Neural crest cell (in vitro differentiated cells): ENCODE measurements at regions not wholly inside any gene's neighbourhood (a gene's known extent, or its start where the extent isn't known, plus 50 kb on each side); places are given as distances from the start of the nearest gene placed in this dataset.
A peak's percentile ranks its signal among the peaks of the same experiment; 100 is the strongest.

ENCODE experiments used
- DNase-seq: peaks from one replicate; pipeline ENCODE4 v3.0.0; 2021; ENCODE audit warnings: low read depth, mixed read lengths, low spot score
- H3K27ac Mint-ChIP-seq: one replicate; pipeline ENCODE4 v1.8.0; 2021; ENCODE audit warnings: mild to moderate bottlenecking, mixed read lengths; ENCODE audit not compliant: unreplicated experiment
- H3K27me3 Mint-ChIP-seq: 2 replicates; pipeline ENCODE4 v1.8.0; 2021; ENCODE audit warnings: low read depth, mild to moderate bottlenecking, mixed read lengths
- H3K36me3 Mint-ChIP-seq: 2 replicates; pipeline ENCODE4 v1.8.0; 2021; ENCODE audit warnings: low read depth, mild to moderate bottlenecking, mixed read lengths
- H3K4me1 Mint-ChIP-seq: 2 replicates; pipeline ENCODE4 v1.8.0; 2021; ENCODE audit warnings: mixed read lengths
- H3K4me3 Mint-ChIP-seq: one replicate; pipeline ENCODE4 v1.8.0; 2021; ENCODE audit warnings: mild to moderate bottlenecking, mixed read lengths
- H3K9me3 Mint-ChIP-seq: 2 replicates; pipeline ENCODE4 v1.8.0; 2021; ENCODE audit warnings: mixed read lengths
- CTCF ChIP-seq: fragments of 200-600 bp; sonication (generic); conservative IDR thresholded peaks from 2 replicates; pipeline ENCODE4 v1.5.0; 2021; ENCODE audit warnings: antibody characterized with exemption, mild to moderate bottlenecking

GRCh38 chr18:43916984-43917383 lies 639.7 kb upstream of the SYT4 start:
- no peaks in the 10 kb centered on the region for H3K27me3 Mint-ChIP-seq
- no peaks in the 10 kb centered on the region for H3K36me3 Mint-ChIP-seq
- TF ChIP-seq CTCF: no peak
- H3K4me1 Mint-ChIP-seq: no peaks in the 10 kb centered on the region
- no peak overlapping the region for H3K27ac Mint-ChIP-seq
- no peaks in the 10 kb centered on the region for H3K9me3 Mint-ChIP-seq
- no peak overlapping the region for H3K4me3 Mint-ChIP-seq
- DNase-seq: no peak

- Mint-ChIP-seq H3K27ac (no peak overlapping the region), H3K9me3 (no peaks in the 10 kb centered on the region), H3K4me3 (no peak overlapping the region), H3K4me1 (no peaks in the 10 kb centered on the region), H3K27me3 (no peaks in the 10 kb centered on the region), H3K36me3 (no peaks in the 10 kb centered on the region)
- no peak for TF ChIP-seq CTCF
- DNase-seq: no peak
Measured at GRCh38 chr18:43917520-43917919, 640.2 kb upstream of the SYT4 start.

- DNase-seq: no peak
- no peak for TF ChIP-seq CTCF
- Mint-ChIP-seq H3K27me3 (no peaks in the 10 kb centered on the region), H3K9me3 (no peaks in the 10 kb centered on the region), H3K4me1 (no peaks in the 10 kb centered on the region), H3K4me3 (no peak overlapping the region), H3K27ac (no peak overlapping the region), H3K36me3 (no peaks in the 10 kb centered on the region)
Measured at GRCh38 chr18:43919551-43919950, 642.3 kb upstream of the SYT4 start.

GRCh38 chr18:43931439-43931838 lies 654.1 kb upstream of the SYT4 start:
- Mint-ChIP-seq H3K36me3 (no peaks in the 10 kb centered on the region), H3K27me3 (no peaks in the 10 kb centered on the region), H3K4me1 (peaks cover 4% of the 10 kb centered on the region), H3K27ac (no peak overlapping the region), H3K9me3 (no peaks in the 10 kb centered on the region), H3K4me3 (no peak overlapping the region)
- no peak for TF ChIP-seq CTCF
- DNase-seq: no peak

- H3K4me1 Mint-ChIP-seq: peaks cover 4% of the 10 kb centered on the region
- no peaks in the 10 kb centered on the region for H3K36me3 Mint-ChIP-seq
- H3K27ac Mint-ChIP-seq: no peak overlapping the region
- no peak for TF ChIP-seq CTCF
- H3K9me3 Mint-ChIP-seq: no peaks in the 10 kb centered on the region
- no peak overlapping the region for H3K4me3 Mint-ChIP-seq
- no peaks in the 10 kb centered on the region for H3K27me3 Mint-ChIP-seq
- no peak for DNase-seq
Measured at GRCh38 chr18:43932140-43932539, 654.9 kb upstream of the SYT4 start.

GRCh38 chr18:43933177-43933576 lies 655.9 kb upstream of the SYT4 start:
- DNase-seq: no peak
- no peaks in the 10 kb centered on the region for H3K9me3 Mint-ChIP-seq
- H3K27me3 Mint-ChIP-seq: no peaks in the 10 kb centered on the region
- H3K27ac Mint-ChIP-seq: peak overlapping the region; percentile 28
- peaks cover 4% of the 10 kb centered on the region for H3K4me1 Mint-ChIP-seq
- H3K36me3 Mint-ChIP-seq: no peaks in the 10 kb centered on the region
- no peak overlapping the region for H3K4me3 Mint-ChIP-seq
- TF ChIP-seq CTCF: no peak
